SK-N-SH treated with all-trans-retinoic acid at 6 μM for 48 hours (cell line): ENCODE measurements at regions not wholly inside any gene's neighbourhood (a gene's known extent, or its start where the extent isn't known, plus 50 kb on each side); places are given as distances from the start of the nearest gene placed in this dataset.

Source experiments
- ARNTL ChIP-seq: fragments of 450-650 bp; formaldehyde crosslinking; IDR thresholded peaks from 2 replicates; pipeline ENCODE4 v1.5.0; 2020; ENCODE audit warnings: low read depth, mild to moderate bottlenecking, moderate library complexity, borderline replicate concordance
- BACH2 ChIP-seq: fragments of 250-450 bp; sonication (Bioruptor Pico); IDR thresholded peaks from 2 replicates; pipeline ENCODE4 v1.9.0; 2021; ENCODE audit warnings: mild to moderate bottlenecking, borderline replicate concordance
- GLIS3 ChIP-seq: fragments of 250-450 bp; sonication (Bioruptor Pico); IDR thresholded peaks from 2 replicates; pipeline ENCODE4 v1.5.0; 2020; ENCODE audit warnings: mild to moderate bottlenecking, moderate library complexity
- ISL1 ChIP-seq: fragments of 250-450 bp; sonication (Bioruptor Pico); IDR thresholded peaks from 2 replicates; pipeline ENCODE4 v2.1.2; 2022; ENCODE audit warnings: mild to moderate bottlenecking, moderate library complexity
- OSR1 ChIP-seq: fragments of 250-450 bp; sonication (Bioruptor Pico); IDR thresholded peaks from 2 replicates; pipeline ENCODE4 v1.8.0; 2022; ENCODE audit warnings: moderate library complexity, mild to moderate bottlenecking, inconsistent platforms
- ZFP3 ChIP-seq: fragments of 250-450 bp; sonication (Bioruptor Pico); IDR thresholded peaks from 2 replicates; pipeline ENCODE4 v1.5.0; 2020; ENCODE audit warnings: mild to moderate bottlenecking, moderate library complexity
- ZFP30 ChIP-seq: fragments of 450-650 bp; formaldehyde crosslinking; IDR thresholded peaks from 2 replicates; pipeline ENCODE4 v1.5.0; 2022; ENCODE audit warnings: mild to moderate bottlenecking, moderate library complexity
- ZNF70 ChIP-seq: fragments of 450-650 bp; formaldehyde crosslinking; IDR thresholded peaks from 2 replicates; pipeline ENCODE4 v1.5.0; 2020; ENCODE audit warnings: mild to moderate bottlenecking, moderate library complexity
- TF ChIP-seq, protein P1 (sequence below): fragments of 250-450 bp; sonication (Bioruptor Pico); IDR thresholded peaks from 2 replicates; pipeline ENCODE4 v1.8.0; 2020; ENCODE audit warnings: mild to moderate bottlenecking, moderate library complexity, borderline replicate concordance

- no peak for TF ChIP-seq ARNTL (CRISPR knock-in tag)
- TF ChIP-seq ZFP30 (CRISPR knock-in tag), result no peak
- no peak for TF ChIP-seq ZFP3
- no peak for TF ChIP-seq ISL1 (CRISPR knock-in tag)
- TF ChIP-seq BACH2 (CRISPR knock-in tag), result no peak
- TF ChIP-seq GLIS3 (CRISPR knock-in tag), result no peak
- TF ChIP-seq OSR1 (CRISPR knock-in tag), result no peak
- no peak for TF ChIP-seq ZNF70 (CRISPR knock-in tag)
- TF ChIP-seq, protein P1, sequence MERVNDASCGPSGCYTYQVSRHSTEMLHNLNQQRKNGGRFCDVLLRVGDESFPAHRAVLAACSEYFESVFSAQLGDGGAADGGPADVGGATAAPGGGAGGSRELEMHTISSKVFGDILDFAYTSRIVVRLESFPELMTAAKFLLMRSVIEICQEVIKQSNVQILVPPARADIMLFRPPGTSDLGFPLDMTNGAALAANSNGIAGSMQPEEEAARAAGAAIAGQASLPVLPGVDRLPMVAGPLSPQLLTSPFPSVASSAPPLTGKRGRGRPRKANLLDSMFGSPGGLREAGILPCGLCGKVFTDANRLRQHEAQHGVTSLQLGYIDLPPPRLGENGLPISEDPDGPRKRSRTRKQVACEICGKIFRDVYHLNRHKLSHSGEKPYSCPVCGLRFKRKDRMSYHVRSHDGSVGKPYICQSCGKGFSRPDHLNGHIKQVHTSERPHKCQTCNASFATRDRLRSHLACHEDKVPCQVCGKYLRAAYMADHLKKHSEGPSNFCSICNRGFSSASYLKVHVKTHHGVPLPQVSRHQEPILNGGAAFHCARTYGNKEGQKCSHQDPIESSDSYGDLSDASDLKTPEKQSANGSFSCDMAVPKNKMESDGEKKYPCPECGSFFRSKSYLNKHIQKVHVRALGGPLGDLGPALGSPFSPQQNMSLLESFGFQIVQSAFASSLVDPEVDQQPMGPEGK (CRISPR knock-in tag), result no peak
Observed at GRCh38 chr9:676780-677438, 164.6 kb upstream of the DMRT1 start.
